Ureter (tissue), 1 donor: ENCODE measurements at regions not wholly inside any gene's neighbourhood (a gene's known extent, or its start where the extent isn't known, plus 50 kb on each side); places are given as distances from the start of the nearest gene placed in this dataset.

Source experiments
- DNase-seq: peaks from one replicate; pipeline ENCODE4 v3.0.0-alpha.2; 2020; ENCODE audit warnings: low spot score
- donor health status: DM: yes; HTN: yes; CAD: no.

- DNase-seq: no peak
Measured at GRCh38 chr1:61523893-61524605, 200.9 kb downstream of the TM2D1 start.

GRCh38 chr1:61523229-61523628 lies 201.7 kb downstream of the TM2D1 start:
- no peak for DNase-seq

- DNase-seq: no peak
Measured at GRCh38 chr1:61520401-61520800, 204.5 kb downstream of the TM2D1 start.

- DNase-seq: no peak
Measured at GRCh38 chr1:61519631-61520030, 205.3 kb downstream of the TM2D1 start.

- DNase-seq: no peak
Measured at GRCh38 chr1:61518670-61519400, 206.1 kb downstream of the TM2D1 start.

GRCh38 chr1:61517345-61517744 lies 207.6 kb downstream of the TM2D1 start:
- no peak for DNase-seq

GRCh38 chr1:61515096-61515495 lies 209.8 kb downstream of the TM2D1 start:
- no peak for DNase-seq
